Activated T-cell treated with anti-CD3 and anti-CD28 coated beads, Interleukin-2, amount 50 U/mL, for 4 hours (primary cell): ENCODE measurements at regions not wholly inside any gene's neighbourhood (a gene's known extent, or its start where the extent isn't known, plus 50 kb on each side); places are given as distances from the start of the nearest gene placed in this dataset.

Experiments used
- ATAC-seq, 2 donors: fragments of 200-7000 bp; cut with Tn5 transposase; one replicate each; pipeline ENCODE4 v1.10.0; 2021
- DNase-seq: peaks from one replicate; pipeline ENCODE4 v3.0.0-alpha.2; 2020
- H3K27me3 Mint-ChIP-seq: one replicate; pipeline ENCODE4 v1.8.0; 2021; ENCODE audit warnings: low read depth, mixed read lengths
- H3K36me3 Mint-ChIP-seq: one replicate; pipeline ENCODE4 v1.8.0; 2022; ENCODE audit warnings: mixed read lengths; ENCODE audit not compliant: insufficient read depth
- H3K4me1 Mint-ChIP-seq: one replicate; pipeline ENCODE4 v1.8.0; 2021; ENCODE audit warnings: low read depth, mixed read lengths
- H3K4me3 Mint-ChIP-seq: one replicate; pipeline ENCODE4 v1.8.0; 2021; ENCODE audit warnings: mild to moderate bottlenecking, moderate library complexity, mixed read lengths
- H3K9me3 Mint-ChIP-seq: one replicate; pipeline ENCODE4 v1.8.0; 2021; ENCODE audit warnings: mixed read lengths

GRCh38 chr6:150651808-150652470, 52.3 kb downstream of the PLEKHG1 start:
- no peaks in the 10 kb centered on the region for H3K27me3 Mint-ChIP-seq
- DNase-seq = no peak
- H3K4me3 Mint-ChIP-seq = no peak overlapping the region
- H3K36me3 Mint-ChIP-seq = no peaks in the 10 kb centered on the region
- no peaks in the 10 kb centered on the region for H3K4me1 Mint-ChIP-seq
- no peak for ATAC-seq
- H3K9me3 Mint-ChIP-seq = no peaks in the 10 kb centered on the region

DNA sequence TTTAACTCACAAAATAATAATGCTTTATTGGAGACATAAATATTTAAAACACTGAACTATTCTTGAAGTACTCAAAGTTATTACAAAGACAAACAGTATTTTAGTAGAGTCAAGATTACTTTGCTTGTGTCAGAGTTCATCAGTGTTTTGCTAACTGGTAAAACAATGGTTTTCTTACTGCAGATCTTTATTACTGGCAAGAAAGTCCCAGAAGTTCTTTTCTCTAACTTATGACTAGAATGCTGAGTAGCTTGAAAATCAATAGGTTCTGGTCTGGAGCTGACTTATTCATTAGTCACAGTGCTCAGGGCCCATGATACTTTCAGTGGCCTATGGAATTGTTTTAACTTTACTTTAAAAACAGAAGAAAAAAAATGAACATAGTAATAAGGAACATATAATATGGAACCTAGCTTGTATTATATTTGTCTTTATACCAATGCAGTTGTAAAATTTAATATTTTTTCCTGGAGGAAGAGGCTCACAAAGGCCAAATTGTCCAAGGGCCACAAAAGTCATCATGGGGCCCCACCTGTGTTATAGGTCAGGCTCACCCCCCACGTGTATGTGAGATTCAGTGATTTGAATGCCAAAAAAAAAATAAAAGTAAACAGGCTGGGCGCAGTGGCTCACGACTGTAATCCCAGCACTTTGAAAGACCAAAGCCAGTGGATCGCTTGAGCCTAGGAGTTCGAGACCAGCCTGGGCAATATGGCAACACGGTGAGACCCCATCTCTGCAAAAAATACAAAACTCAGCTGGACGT, 53.3 kb downstream of the PLEKHG1 start:
- Mint-ChIP-seq H3K36me3 (no peaks in the 10 kb centered on the region), H3K9me3 (no peaks in the 10 kb centered on the region), H3K27me3 (no peaks in the 10 kb centered on the region), H3K4me3 (no peak overlapping the region), H3K4me1 (no peaks in the 10 kb centered on the region)
- DNase-seq (no peak), ATAC-seq (peak; percentile 30 to 72)

- H3K9me3 Mint-ChIP-seq = no peaks in the 10 kb centered on the region
- H3K27me3 Mint-ChIP-seq = no peaks in the 10 kb centered on the region
- no peaks in the 10 kb centered on the region for H3K4me1 Mint-ChIP-seq
- H3K4me3 Mint-ChIP-seq = no peak overlapping the region
- ATAC-seq = no peak
- no peak for DNase-seq
- H3K36me3 Mint-ChIP-seq = no peaks in the 10 kb centered on the region
Observed at GRCh38 chr6:150654608-150655007, 54.9 kb downstream of the PLEKHG1 start.

DNA sequence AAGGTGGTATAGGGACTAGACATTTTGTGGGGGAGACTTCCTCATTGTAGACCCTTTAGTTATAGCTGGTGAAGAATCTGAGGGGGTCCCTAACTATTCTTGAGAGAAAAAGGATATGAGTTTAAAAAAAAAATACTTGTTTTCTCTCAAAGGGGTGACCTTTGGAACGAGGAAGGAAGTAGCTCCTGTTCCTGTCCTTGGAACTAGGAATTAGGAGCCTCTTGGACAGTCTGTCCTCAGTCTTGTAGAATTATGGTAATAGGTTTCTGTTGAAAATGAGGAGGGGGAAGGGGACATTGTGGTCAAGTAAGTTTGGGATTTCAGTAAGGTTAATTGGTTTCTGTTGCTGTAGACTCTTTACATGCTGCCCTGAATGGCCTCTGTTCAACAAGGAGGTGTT, 56.5 kb downstream of the PLEKHG1 start:
- Mint-ChIP-seq H3K9me3 (no peaks in the 10 kb centered on the region), H3K36me3 (no peaks in the 10 kb centered on the region), H3K4me1 (no peaks in the 10 kb centered on the region), H3K4me3 (no peak overlapping the region), H3K27me3 (no peaks in the 10 kb centered on the region)
- DNase-seq (no peak), ATAC-seq (no peak)

DNA sequence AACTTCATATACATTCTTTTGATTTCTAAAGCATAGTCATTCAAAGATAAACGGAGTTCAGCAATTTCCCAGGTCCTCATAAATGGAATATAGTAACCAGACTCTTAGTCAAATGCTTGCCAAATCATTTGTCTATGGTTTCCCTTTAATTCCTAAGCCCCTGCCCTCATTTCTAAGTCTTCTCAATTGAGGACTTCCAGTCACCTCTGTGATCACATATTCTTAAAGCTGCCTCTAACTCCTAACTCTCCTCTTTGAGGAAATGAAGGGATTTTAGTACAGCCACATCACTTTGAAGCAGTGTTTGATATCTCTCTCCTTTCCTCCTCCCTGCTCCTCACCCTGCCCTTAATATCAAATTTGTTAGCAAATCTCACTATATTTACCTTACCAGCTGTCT, 58.7 kb downstream of the PLEKHG1 start:
- no peaks in the 10 kb centered on the region for H3K9me3 Mint-ChIP-seq
- H3K36me3 Mint-ChIP-seq = no peaks in the 10 kb centered on the region
- H3K27me3 Mint-ChIP-seq = no peaks in the 10 kb centered on the region
- H3K4me3 Mint-ChIP-seq = no peak overlapping the region
- H3K4me1 Mint-ChIP-seq = peaks cover 1% of the 10 kb centered on the region
- ATAC-seq = no peak
- DNase-seq = no peak

DNA sequence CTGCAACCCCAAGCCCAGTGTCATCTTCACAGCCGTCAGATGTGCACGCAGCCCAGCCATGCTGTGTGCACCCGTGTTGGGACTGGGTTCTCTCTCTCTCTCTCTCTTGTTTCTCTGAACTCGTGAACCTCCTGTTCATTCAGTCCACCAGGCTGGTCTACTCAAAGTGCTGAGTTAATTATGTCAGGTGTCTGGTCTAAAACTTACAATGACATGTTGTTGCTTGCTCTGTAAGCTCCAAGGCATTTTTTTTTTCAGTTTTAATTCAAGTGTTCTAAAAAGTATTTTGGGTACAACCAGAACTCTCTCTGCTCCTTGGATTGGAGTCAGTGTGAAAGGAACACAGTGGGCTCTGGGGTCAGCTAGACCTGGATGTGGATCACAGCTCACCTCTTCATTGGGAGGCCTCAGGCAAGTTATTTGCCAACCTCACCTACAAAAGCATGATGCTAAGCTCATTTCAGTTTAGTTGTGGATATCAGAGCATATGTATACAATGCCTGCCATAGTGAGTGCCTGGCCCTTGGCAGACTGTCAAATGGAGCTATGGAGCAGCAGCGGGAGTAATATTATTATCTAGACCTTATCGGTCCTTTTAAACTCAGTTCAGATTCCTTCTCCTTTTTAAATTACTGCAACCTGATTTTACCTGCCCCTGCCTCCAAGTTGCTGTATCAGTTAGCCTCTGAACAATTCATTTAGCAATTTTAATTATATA, 59.5 kb downstream of the PLEKHG1 start:
- ATAC-seq (no peak), DNase-seq (no peak)
- Mint-ChIP-seq H3K4me3 (no peak overlapping the region), H3K27me3 (peaks cover 4% of the 10 kb centered on the region), H3K4me1 (peaks cover 1% of the 10 kb centered on the region), H3K9me3 (no peaks in the 10 kb centered on the region), H3K36me3 (peaks cover 4% of the 10 kb centered on the region)

DNA sequence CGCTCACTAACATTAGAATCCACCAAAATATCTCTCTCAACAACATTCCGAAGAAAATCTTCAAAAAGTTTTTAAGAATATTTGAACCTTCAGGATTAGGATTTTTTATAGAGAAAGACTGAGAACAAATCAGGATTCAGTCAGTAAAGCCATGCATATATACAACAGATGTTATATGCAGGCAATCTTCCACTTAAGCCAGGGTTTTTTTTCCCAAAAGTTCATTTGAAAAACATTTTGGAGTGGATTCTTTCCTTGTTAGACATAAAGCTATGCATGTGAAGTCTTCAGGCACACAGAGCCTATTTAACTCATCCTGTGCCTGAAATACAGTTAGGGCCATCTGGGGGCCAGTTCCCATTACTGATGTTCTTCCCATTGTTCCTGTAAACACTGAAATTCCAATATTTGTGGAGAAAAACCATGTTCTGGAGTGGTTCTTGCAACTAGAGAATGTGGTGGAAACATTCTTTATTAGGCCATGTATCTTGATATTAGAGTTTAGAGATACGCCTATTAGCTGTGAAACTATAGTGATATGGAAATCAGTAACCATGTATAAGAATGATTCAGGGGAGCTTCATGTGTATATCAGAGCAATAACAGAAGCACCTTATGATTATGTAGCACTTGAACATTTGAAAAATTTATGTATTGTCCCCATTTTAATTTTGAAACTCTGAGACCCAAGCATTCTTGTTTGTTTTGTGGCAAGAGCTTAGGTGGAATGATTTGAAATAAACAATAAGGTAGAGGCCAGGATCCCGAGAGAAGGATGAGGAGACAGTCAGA, 61.7 kb downstream of the PLEKHG1 start:
- ATAC-seq (no peak), DNase-seq (no peak)
- H3K27me3 Mint-ChIP-seq = peaks cover 4% of the 10 kb centered on the region
- H3K9me3 Mint-ChIP-seq = no peaks in the 10 kb centered on the region
- H3K4me3 Mint-ChIP-seq = no peak overlapping the region
- peaks cover 4% of the 10 kb centered on the region for H3K36me3 Mint-ChIP-seq
- peaks cover 1% of the 10 kb centered on the region for H3K4me1 Mint-ChIP-seq

DNA sequence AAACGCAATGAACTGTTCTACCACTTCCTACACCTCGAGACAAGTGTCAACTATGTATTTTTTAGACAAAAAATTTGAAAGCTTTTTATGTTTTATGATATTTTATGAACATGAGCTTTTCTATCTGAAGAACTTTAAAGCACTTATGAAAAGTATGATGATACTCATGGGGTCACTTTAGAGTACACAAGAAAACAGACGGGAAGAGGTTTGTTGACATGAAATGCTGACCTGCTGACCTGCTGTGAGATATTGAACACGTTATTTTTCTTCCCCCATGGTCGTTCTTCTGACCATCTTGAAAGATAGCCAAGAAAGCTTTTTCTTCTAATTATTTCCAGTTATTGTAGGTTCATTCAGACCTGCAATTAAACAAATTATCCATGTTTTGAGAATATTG, 63.1 kb downstream of the PLEKHG1 start:
- H3K4me3 Mint-ChIP-seq = no peak overlapping the region

GRCh38 chr6:150664091-150664490, 64.4 kb downstream of the PLEKHG1 start:
- ATAC-seq = no peak
- Mint-ChIP-seq H3K9me3 (no peaks in the 10 kb centered on the region), H3K4me3 (no peak overlapping the region), H3K36me3 (peaks cover 4% of the 10 kb centered on the region), H3K4me1 (peaks cover 7% of the 10 kb centered on the region), H3K27me3 (peaks cover 4% of the 10 kb centered on the region)
- DNase-seq = no peak

More for the DNA sequence above, 63.1 kb downstream of the PLEKHG1 start:
- peaks cover 4% of the 10 kb centered on the region for H3K27me3 Mint-ChIP-seq
- ATAC-seq (no peak), DNase-seq (no peak)
- H3K9me3 Mint-ChIP-seq = no peaks in the 10 kb centered on the region
- peaks cover 4% of the 10 kb centered on the region for H3K36me3 Mint-ChIP-seq
- peaks cover 4% of the 10 kb centered on the region for H3K4me1 Mint-ChIP-seq

GRCh38 chr6:150666071-150666470, 66.4 kb downstream of the PLEKHG1 start:
- H3K36me3 Mint-ChIP-seq = peaks cover 4% of the 10 kb centered on the region
- H3K27me3 Mint-ChIP-seq = peaks cover 4% of the 10 kb centered on the region
- H3K9me3 Mint-ChIP-seq = no peaks in the 10 kb centered on the region
- H3K4me1 Mint-ChIP-seq = peaks cover 7% of the 10 kb centered on the region
- no peak overlapping the region for H3K4me3 Mint-ChIP-seq
- DNase-seq (no peak), ATAC-seq (no peak)

DNA sequence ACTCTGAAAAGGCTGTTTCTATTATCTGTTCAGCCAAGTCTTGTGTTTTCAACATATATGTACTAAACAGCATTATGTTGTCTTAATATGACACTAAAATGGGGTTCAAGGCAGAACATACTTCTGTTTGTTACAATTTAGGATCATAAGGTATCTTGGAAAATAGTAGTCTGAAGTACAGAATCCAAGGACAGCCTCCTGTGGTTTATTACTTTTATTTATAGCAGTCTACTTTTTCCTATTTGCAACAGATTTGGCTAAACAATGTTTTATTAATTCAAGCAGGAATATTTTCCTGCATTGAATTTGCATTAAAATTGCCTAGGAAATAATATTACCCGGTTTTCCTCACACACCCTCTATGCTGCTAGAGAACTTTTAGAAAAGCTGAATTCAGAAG, 67.7 kb downstream of the PLEKHG1 start:
- no peak for DNase-seq
- ATAC-seq = no peak
- Mint-ChIP-seq H3K27me3 (peaks cover 4% of the 10 kb centered on the region), H3K36me3 (peaks cover 4% of the 10 kb centered on the region), H3K4me1 (peaks cover 5% of the 10 kb centered on the region), H3K9me3 (no peaks in the 10 kb centered on the region), H3K4me3 (no peak overlapping the region)

GRCh38 chr6:150667977-150668716, 68.5 kb downstream of the PLEKHG1 start:
- peaks cover 4% of the 10 kb centered on the region for H3K36me3 Mint-ChIP-seq
- H3K9me3 Mint-ChIP-seq = no peaks in the 10 kb centered on the region
- DNase-seq (no peak), ATAC-seq (no peak)
- H3K4me1 Mint-ChIP-seq = peaks cover 5% of the 10 kb centered on the region
- no peak overlapping the region for H3K4me3 Mint-ChIP-seq
- peaks cover 4% of the 10 kb centered on the region for H3K27me3 Mint-ChIP-seq

DNA sequence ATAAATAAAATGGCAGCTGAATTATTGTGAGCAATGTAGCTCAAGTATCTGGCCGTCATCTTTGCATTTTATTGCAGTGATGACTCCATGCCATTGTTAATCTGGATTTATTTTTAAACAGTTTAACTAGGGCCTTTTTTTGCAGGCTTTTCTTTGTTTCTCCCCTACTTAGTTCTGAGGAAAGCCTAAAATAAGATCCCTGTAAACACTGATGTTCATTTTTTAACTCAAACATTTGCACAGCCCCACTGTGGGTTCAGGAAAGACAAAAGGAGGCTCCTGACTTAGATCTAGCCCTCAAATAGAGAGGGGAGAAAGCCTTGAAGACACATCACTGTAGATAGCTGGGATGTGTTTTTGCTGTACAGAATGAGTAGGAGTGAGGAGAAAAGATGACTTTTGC, 69.2 kb downstream of the PLEKHG1 start:
- DNase-seq (no peak), ATAC-seq (no peak)
- Mint-ChIP-seq H3K27me3 (peaks cover 3% of the 10 kb centered on the region), H3K9me3 (no peaks in the 10 kb centered on the region), H3K36me3 (peaks cover 2% of the 10 kb centered on the region), H3K4me3 (no peak overlapping the region), H3K4me1 (peaks cover 6% of the 10 kb centered on the region)

GRCh38 chr6:150670311-150670710, 70.6 kb downstream of the PLEKHG1 start:
- Mint-ChIP-seq H3K4me3 (no peak overlapping the region), H3K27me3 (peaks cover 3% of the 10 kb centered on the region), H3K36me3 (no peaks in the 10 kb centered on the region), H3K9me3 (no peaks in the 10 kb centered on the region), H3K4me1 (peaks cover 10% of the 10 kb centered on the region)
- ATAC-seq (no peak), DNase-seq (no peak)
